Smooth muscle cell of the brain vasculature (primary cell): ENCODE measurements at regions not wholly inside any gene's neighbourhood (a gene's known extent, or its start where the extent isn't known, plus 50 kb on each side); places are given as distances from the start of the nearest gene placed in this dataset.

Experiments used
- DNase-seq: peaks from one replicate; pipeline ENCODE4 v3.0.0-alpha.2; 2012; ENCODE audit warnings: low read depth, low spot score

- no peak for DNase-seq
Measured at GRCh38 chr1:43065616-43066399, 106.3 kb downstream of the EBNA1BP2 start.

- DNase-seq: no peak
Measured at GRCh38 chr1:43065191-43065590, 106.5 kb upstream of the SLC2A1 start.

- DNase-seq: no peak
Measured at GRCh38 chr1:43063394-43064219, 104.9 kb upstream of the SLC2A1 start.

GRCh38 chr1:43062527-43063095, 103.9 kb upstream of the SLC2A1 start:
- no peak for DNase-seq

GRCh38 chr1:43061757-43062156, 103.1 kb upstream of the SLC2A1 start:
- no peak for DNase-seq

- no peak for DNase-seq
Measured at GRCh38 chr1:43059640-43060574, 101.2 kb upstream of the SLC2A1 start.

- no peak for DNase-seq
Measured at GRCh38 chr1:43058545-43059360, 100.1 kb upstream of the SLC2A1 start.

GRCh38 chr1:43058056-43058455, 99.4 kb upstream of the SLC2A1 start:
- DNase-seq: no peak

- no peak for DNase-seq
Measured at GRCh38 chr1:43057567-43057966, 98.9 kb upstream of the SLC2A1 start.

- DNase-seq: no peak
Measured at GRCh38 chr1:43056981-43057391, 98.3 kb upstream of the SLC2A1 start.

GRCh38 chr1:43056460-43056859, 97.8 kb upstream of the SLC2A1 start:
- DNase-seq: no peak

GRCh38 chr1:43054961-43055360, 96.3 kb upstream of the SLC2A1 start:
- no peak for DNase-seq

- DNase-seq: no peak
Measured at GRCh38 chr1:43052786-43053439, 94.2 kb upstream of the SLC2A1 start.

GRCh38 chr1:43052322-43052721, 93.7 kb upstream of the SLC2A1 start:
- DNase-seq: no peak

- DNase-seq: no peak
Measured at GRCh38 chr1:43049481-43049880, 90.8 kb upstream of the SLC2A1 start.

- DNase-seq: no peak
Measured at GRCh38 chr1:43048601-43049011, 89.9 kb upstream of the SLC2A1 start.

GRCh38 chr1:43047135-43047534, 88.5 kb upstream of the SLC2A1 start:
- no peak for DNase-seq

GRCh38 chr1:43044572-43045361, 86.1 kb upstream of the SLC2A1 start:
- no peak for DNase-seq

GRCh38 chr1:43043695-43044094, 85.0 kb upstream of the SLC2A1 start:
- DNase-seq: no peak
